HEK293 (cell line): ENCODE measurements at regions not wholly inside any gene's neighbourhood (a gene's known extent, or its start where the extent isn't known, plus 50 kb on each side); places are given as distances from the start of the nearest gene placed in this dataset.

Experiments used
- AEBP2 ChIP-seq: fragments of 450-650 bp; formaldehyde crosslinking; IDR thresholded peaks from 2 replicates; pipeline ENCODE4 v1.5.1; 2016; ENCODE audit warnings: missing biosample characterization, missing genetic modification characterization, borderline replicate concordance
- BCL11A ChIP-seq: fragments of 450-650 bp; formaldehyde crosslinking; IDR thresholded peaks from 2 replicates; pipeline ENCODE4 v1.5.1; 2016; ENCODE audit warnings: low read depth, missing biosample characterization, missing genetic modification characterization
- KLF7 ChIP-seq: fragments of 450-650 bp; formaldehyde crosslinking; IDR thresholded peaks from 2 replicates; pipeline ENCODE4 v1.5.1; 2016; ENCODE audit warnings: missing biosample characterization, missing genetic modification characterization, borderline replicate concordance
- KLF8 ChIP-seq: fragments of 450-650 bp; formaldehyde crosslinking; IDR thresholded peaks from 2 replicates; pipeline ENCODE4 v1.5.1; 2016; ENCODE audit warnings: missing biosample characterization, missing genetic modification characterization
- RBAK ChIP-seq: fragments of 450-650 bp; formaldehyde crosslinking; IDR thresholded peaks from 2 replicates; pipeline ENCODE4 v1.5.1; 2016; ENCODE audit warnings: missing biosample characterization, missing genetic modification characterization
- REPIN1 ChIP-seq: fragments of 450-650 bp; formaldehyde crosslinking; IDR thresholded peaks from 2 replicates; pipeline ENCODE4 v1.5.1; 2017; ENCODE audit warnings: missing biosample characterization, missing genetic modification characterization, low read depth
- SCRT1 ChIP-seq: fragments of 450-650 bp; formaldehyde crosslinking; IDR thresholded peaks from 2 replicates; pipeline ENCODE4 v1.5.1; 2016; ENCODE audit warnings: missing biosample characterization, missing genetic modification characterization, borderline replicate concordance
- YY2 ChIP-seq: fragments of 450-650 bp; formaldehyde crosslinking; IDR thresholded peaks from 2 replicates; pipeline ENCODE4 v1.5.1; 2016; ENCODE audit warnings: missing biosample characterization, missing genetic modification characterization
- ZBTB21 ChIP-seq: fragments of 450-650 bp; formaldehyde crosslinking; IDR thresholded peaks from 2 replicates; pipeline ENCODE4 v1.5.1; 2017; ENCODE audit warnings: missing biosample characterization, missing genetic modification characterization
- ZBTB44 ChIP-seq: fragments of 450-650 bp; IDR thresholded peaks from 2 replicates; pipeline ENCODE4 v1.5.1; 2018; ENCODE audit warnings: missing biosample characterization, mild to moderate bottlenecking, missing genetic modification characterization
- ZBTB48 ChIP-seq: fragments of 450-650 bp; formaldehyde crosslinking; IDR thresholded peaks from 2 replicates; pipeline ENCODE4 v1.5.1; 2016; ENCODE audit warnings: missing biosample characterization, missing genetic modification characterization
- ZBTB8A ChIP-seq: fragments of 450-650 bp; formaldehyde crosslinking; IDR thresholded peaks from 2 replicates; pipeline ENCODE4 v1.5.1; 2016; ENCODE audit warnings: missing biosample characterization, missing genetic modification characterization
- ZEB2 ChIP-seq: fragments of 450-650 bp; formaldehyde crosslinking; IDR thresholded peaks from 2 replicates; pipeline ENCODE4 v1.5.1; 2016; ENCODE audit warnings: missing biosample characterization, missing genetic modification characterization
- ZFP37 ChIP-seq: fragments of 450-650 bp; formaldehyde crosslinking; IDR thresholded peaks from 2 replicates; pipeline ENCODE4 v1.5.1; 2016; ENCODE audit warnings: missing biosample characterization, missing genetic modification characterization
- ZFP69B ChIP-seq: fragments of 450-650 bp; formaldehyde crosslinking; IDR thresholded peaks from 2 replicates; pipeline ENCODE4 v1.5.1; 2016; ENCODE audit warnings: missing biosample characterization, missing genetic modification characterization
- ZNF184 ChIP-seq: fragments of 450-650 bp; IDR thresholded peaks from 2 replicates; pipeline ENCODE4 v1.5.1; 2018; ENCODE audit warnings: missing biosample characterization, mild to moderate bottlenecking, missing genetic modification characterization
- ZNF19 ChIP-seq: fragments of 450-650 bp; formaldehyde crosslinking; IDR thresholded peaks from 2 replicates; pipeline ENCODE4; 2016; ENCODE audit warnings: missing biosample characterization, missing genetic modification characterization, low read depth
- ZNF2 ChIP-seq: fragments of 450-650 bp; formaldehyde crosslinking; IDR thresholded peaks from 2 replicates; pipeline ENCODE4 v1.5.1; 2016; ENCODE audit warnings: missing biosample characterization, missing genetic modification characterization
- ZNF335 ChIP-seq: fragments of 450-650 bp; formaldehyde crosslinking; conservative IDR thresholded peaks from 2 replicates; pipeline ENCODE4 v1.5.1; 2016; ENCODE audit warnings: missing biosample characterization, missing genetic modification characterization
- ZNF433 ChIP-seq: fragments of 450-650 bp; formaldehyde crosslinking; IDR thresholded peaks from 2 replicates; pipeline ENCODE4 v1.5.1; 2016; ENCODE audit warnings: missing biosample characterization, missing genetic modification characterization, low read depth
- ZNF521 ChIP-seq: fragments of 450-650 bp; formaldehyde crosslinking; IDR thresholded peaks from 2 replicates; pipeline ENCODE4 v1.5.1; 2017; ENCODE audit warnings: missing biosample characterization, mild to moderate bottlenecking, missing genetic modification characterization
- ZNF558 ChIP-seq: fragments of 450-650 bp; formaldehyde crosslinking; IDR thresholded peaks from 2 replicates; pipeline ENCODE4 v1.5.1; 2016; ENCODE audit warnings: missing biosample characterization, missing genetic modification characterization
- ZNF621 ChIP-seq: fragments of 450-650 bp; formaldehyde crosslinking; IDR thresholded peaks from 2 replicates; pipeline ENCODE4 v1.5.1; 2017; ENCODE audit warnings: missing biosample characterization, missing genetic modification characterization
- ZNF626 ChIP-seq: fragments of 450-650 bp; sonication (Bioruptor Pico); formaldehyde crosslinking; IDR thresholded peaks from 2 replicates; pipeline ENCODE4 v1.5.1; 2018; ENCODE audit warnings: missing biosample characterization, missing genetic modification characterization, inconsistent platforms
- ZNF645 ChIP-seq: fragments of 450-650 bp; formaldehyde crosslinking; IDR thresholded peaks from 2 replicates; pipeline ENCODE4; 2016; ENCODE audit warnings: missing biosample characterization, missing genetic modification characterization
- ZNF654 ChIP-seq: fragments of 450-650 bp; formaldehyde crosslinking; IDR thresholded peaks from 2 replicates; pipeline ENCODE4 v1.5.1; 2016; ENCODE audit warnings: low read depth, missing biosample characterization, missing genetic modification characterization
- ZNF664 ChIP-seq: fragments of 450-650 bp; formaldehyde crosslinking; IDR thresholded peaks from 2 replicates; pipeline ENCODE4 v1.5.1; 2016; ENCODE audit warnings: missing biosample characterization, missing genetic modification characterization
- ZNF777 ChIP-seq: fragments of 450-650 bp; formaldehyde crosslinking; IDR thresholded peaks from 2 replicates; pipeline ENCODE4 v1.5.1; 2017; ENCODE audit warnings: missing biosample characterization, missing genetic modification characterization, borderline replicate concordance
- ZNF785 ChIP-seq: fragments of 450-650 bp; formaldehyde crosslinking; IDR thresholded peaks from 2 replicates; pipeline ENCODE4 v1.5.1; 2016; ENCODE audit warnings: missing biosample characterization, missing genetic modification characterization
- ZNF791 ChIP-seq: fragments of 450-650 bp; formaldehyde crosslinking; IDR thresholded peaks from 2 replicates; pipeline ENCODE4 v1.5.1; 2016; ENCODE audit warnings: missing biosample characterization, missing genetic modification characterization
- ZNF792 ChIP-seq: fragments of 450-650 bp; formaldehyde crosslinking; IDR thresholded peaks from 2 replicates; pipeline ENCODE4 v1.5.1; 2016; ENCODE audit warnings: missing biosample characterization, missing genetic modification characterization
- ZSCAN23 ChIP-seq: fragments of 450-650 bp; formaldehyde crosslinking; IDR thresholded peaks from 2 replicates; pipeline ENCODE4 v1.5.1; 2016; ENCODE audit warnings: missing biosample characterization, missing genetic modification characterization
- TF ChIP-seq, protein P1 (sequence below): fragments of 450-650 bp; formaldehyde crosslinking; IDR thresholded peaks from 2 replicates; pipeline ENCODE4 v1.5.1; 2016; ENCODE audit warnings: missing biosample characterization, missing genetic modification characterization
- TF ChIP-seq, protein P2 (sequence below): fragments of 450-650 bp; formaldehyde crosslinking; IDR thresholded peaks from 2 replicates; pipeline ENCODE4 v1.5.1; 2017; ENCODE audit warnings: missing biosample characterization, missing genetic modification characterization

DNA sequence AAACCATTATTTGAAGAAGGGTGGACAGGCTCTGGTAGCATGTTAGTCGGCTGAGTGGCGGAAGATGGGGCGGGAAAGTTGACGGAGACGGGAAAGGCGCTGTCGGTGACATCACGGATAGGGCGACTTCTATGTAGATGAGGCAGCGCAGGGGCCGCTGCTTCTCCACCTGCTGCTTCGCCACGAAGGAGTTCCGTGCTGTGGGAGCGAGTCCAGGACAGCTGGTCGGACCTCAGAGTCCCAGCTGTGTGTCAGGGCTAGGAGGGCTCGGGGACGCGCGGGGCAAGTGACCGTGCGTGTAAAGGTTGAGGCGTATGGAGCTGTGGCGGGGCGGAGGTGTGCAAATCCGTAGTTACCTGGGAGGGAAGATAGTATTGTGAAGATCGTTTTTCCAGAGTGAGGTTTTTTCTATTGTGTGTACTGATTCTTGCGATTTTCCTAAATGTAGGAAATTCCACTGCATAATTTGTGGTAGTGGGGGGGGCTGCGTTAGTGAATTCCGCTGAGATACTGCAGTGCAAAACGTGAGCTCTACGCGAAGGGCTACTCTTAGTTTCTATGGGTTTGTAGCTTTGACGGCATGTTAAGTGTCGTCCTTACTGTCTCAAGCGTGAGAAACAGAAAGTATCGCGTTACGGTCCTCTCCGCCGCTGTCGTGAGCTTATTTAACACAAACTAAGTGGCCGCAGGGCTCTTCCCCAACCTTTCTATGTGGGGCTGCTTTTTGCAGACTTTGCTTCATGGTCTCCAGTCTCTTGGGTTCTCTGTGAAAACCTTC, 111.2 kb upstream of the NBPF11 start (continued):
- TF ChIP-seq ZSCAN23 (tag by site-specific recombination) (peak; percentile 86; the same call in 1 of the 2 replicates), KLF7 (tag by site-specific recombination) (peak; percentile 50; the same call in 1 of the 2 replicates), ZNF2 (tag by site-specific recombination) (peak; percentile 91), ZNF645 (tag by site-specific recombination) (no peak), ZBTB44 (tag by site-specific recombination) (peak; percentile 71; the same call in 1 of the 2 replicates), SCRT1 (tag by site-specific recombination) (peak; percentile 92), ZNF184 (tag by site-specific recombination) (no peak), ZNF654 (tag by site-specific recombination) (no peak), KLF8 (tag by site-specific recombination) (peak; percentile 91), ZNF433 (no peak), AEBP2 (no peak), ZNF626 (no peak), BCL11A (tag by site-specific recombination) (0 out of 2 replicates have a peak, but pooled peaks have one; percentile 76), RBAK (no peak), ZBTB21 (tag by site-specific recombination) (peak; percentile 97), ZNF558 (tag by site-specific recombination) (peak; percentile 35; the same call in 1 of the 2 replicates), ZFP37 (0 out of 2 replicates have a peak, but pooled peaks have one; percentile 57), ZNF791 (no peak), ZBTB48 (tag by site-specific recombination) (peak; percentile 74), ZNF335 (tag by site-specific recombination) (peak; percentile 77), ZNF19 (tag by site-specific recombination) (no peak), REPIN1 (tag by site-specific recombination) (peak; percentile 64; the same call in 1 of the 2 replicates), ZNF664 (tag by site-specific recombination) (peak; percentile 73; the same call in 1 of the 2 replicates), ZBTB8A (tag by site-specific recombination) (peak; percentile 73), YY2 (tag by site-specific recombination) (0 out of 2 replicates have a peak, but pooled peaks have one; percentile 29), ZFP69B (tag by site-specific recombination) (no peak), ZNF521 (tag by site-specific recombination) (no peak), ZEB2 (tag by site-specific recombination) (peak; percentile 100), ZNF621 (no peak), ZNF792 (tag by site-specific recombination) (peak; percentile 42; the same call in 1 of the 2 replicates), ZNF785 (peak; percentile 70; the same call in 1 of the 2 replicates), ZNF777 (tag by site-specific recombination) (no peak)
- TF ChIP-seq, protein P1, sequence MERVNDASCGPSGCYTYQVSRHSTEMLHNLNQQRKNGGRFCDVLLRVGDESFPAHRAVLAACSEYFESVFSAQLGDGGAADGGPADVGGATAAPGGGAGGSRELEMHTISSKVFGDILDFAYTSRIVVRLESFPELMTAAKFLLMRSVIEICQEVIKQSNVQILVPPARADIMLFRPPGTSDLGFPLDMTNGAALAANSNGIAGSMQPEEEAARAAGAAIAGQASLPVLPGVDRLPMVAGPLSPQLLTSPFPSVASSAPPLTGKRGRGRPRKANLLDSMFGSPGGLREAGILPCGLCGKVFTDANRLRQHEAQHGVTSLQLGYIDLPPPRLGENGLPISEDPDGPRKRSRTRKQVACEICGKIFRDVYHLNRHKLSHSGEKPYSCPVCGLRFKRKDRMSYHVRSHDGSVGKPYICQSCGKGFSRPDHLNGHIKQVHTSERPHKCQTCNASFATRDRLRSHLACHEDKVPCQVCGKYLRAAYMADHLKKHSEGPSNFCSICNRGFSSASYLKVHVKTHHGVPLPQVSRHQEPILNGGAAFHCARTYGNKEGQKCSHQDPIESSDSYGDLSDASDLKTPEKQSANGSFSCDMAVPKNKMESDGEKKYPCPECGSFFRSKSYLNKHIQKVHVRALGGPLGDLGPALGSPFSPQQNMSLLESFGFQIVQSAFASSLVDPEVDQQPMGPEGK (tag by site-specific recombination), result peak; percentile 91
- TF ChIP-seq, protein P2, sequence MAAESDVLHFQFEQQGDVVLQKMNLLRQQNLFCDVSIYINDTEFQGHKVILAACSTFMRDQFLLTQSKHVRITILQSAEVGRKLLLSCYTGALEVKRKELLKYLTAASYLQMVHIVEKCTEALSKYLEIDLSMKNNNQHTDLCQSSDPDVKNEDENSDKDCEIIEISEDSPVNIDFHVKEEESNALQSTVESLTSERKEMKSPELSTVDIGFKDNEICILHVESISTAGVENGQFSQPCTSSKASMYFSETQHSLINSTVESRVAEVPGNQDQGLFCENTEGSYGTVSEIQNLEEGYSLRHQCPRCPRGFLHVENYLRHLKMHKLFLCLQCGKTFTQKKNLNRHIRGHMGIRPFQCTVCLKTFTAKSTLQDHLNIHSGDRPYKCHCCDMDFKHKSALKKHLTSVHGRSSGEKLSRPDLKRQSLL, result peak; percentile 67; the same call in 1 of the 2 replicates
